HG02588 (cell line): ENCODE measurements at regions not wholly inside any gene's neighbourhood (a gene's known extent, or its start where the extent isn't known, plus 50 kb on each side); places are given as distances from the start of the nearest gene placed in this dataset.

Experiments used
- ATAC-seq: cut with Tn5 transposase; IDR thresholded peaks from one replicate; pipeline ENCODE4 v1.9.1; 2021; ENCODE audit warnings: mild to moderate bottlenecking, moderate library complexity; ENCODE audit not compliant: unreplicated experiment

DNA sequence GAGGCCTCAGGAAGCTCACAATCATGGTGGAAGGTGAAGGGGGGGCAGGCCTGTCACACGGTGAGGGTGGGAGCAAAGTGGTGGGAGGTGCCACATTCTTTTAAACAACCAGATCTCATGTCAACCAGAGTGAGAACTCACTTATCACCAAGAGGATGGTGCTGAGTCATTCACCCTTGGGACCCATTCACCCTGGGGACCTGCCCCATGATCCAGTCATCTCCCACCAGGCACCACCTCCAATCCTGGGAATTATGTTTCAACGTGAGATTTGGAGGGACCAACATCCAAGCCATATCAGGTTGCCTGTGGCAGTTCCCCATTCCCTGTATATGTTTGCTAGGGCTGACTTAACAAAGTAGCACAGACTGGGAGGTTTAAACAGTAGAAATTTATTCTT is 318.4 kb upstream of the CLNK start:
- ATAC-seq = no peak

GRCh38 chr4:10998846-10999245 is 314.3 kb upstream of the CLNK start:
- ATAC-seq = no peak

GRCh38 chr4:10984815-10985214 is 300.2 kb upstream of the CLNK start:
- no peak for ATAC-seq

DNA sequence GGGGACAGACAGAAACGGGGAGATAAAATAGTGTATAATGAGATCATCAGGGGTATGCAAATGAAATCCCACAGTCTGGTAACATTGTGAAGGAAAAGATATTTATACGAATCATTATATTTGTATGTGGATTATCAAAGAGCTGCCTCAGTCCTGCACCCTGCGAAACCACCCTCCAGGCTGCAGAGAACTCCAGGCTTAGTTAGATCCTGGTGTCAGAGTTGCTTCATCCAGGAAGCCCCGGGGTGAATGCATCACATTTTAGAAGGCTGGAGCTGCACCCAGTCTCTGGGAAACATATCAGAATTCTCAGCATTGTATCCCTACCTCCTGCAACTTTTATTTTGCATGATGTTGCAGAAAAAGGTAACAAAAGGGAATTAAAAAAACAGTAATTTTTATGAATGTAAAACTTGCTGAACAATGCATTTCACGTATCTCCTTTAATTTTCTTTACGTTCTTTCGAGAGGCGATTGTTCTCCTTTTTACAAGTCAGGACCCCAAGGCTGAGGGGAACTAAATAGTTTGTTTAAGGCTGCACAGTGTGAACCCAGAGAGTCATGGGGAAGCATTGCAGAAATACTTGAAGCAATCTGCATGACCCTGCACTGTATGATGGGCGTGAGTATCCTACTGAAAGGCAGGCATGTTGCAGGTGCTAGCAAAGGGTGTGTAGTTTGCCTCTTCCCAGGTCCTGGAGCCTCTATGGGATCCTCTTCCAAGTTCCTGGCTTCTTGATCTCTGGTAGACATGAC is 299.5 kb upstream of the CLNK start:
- ATAC-seq = no peak

DNA sequence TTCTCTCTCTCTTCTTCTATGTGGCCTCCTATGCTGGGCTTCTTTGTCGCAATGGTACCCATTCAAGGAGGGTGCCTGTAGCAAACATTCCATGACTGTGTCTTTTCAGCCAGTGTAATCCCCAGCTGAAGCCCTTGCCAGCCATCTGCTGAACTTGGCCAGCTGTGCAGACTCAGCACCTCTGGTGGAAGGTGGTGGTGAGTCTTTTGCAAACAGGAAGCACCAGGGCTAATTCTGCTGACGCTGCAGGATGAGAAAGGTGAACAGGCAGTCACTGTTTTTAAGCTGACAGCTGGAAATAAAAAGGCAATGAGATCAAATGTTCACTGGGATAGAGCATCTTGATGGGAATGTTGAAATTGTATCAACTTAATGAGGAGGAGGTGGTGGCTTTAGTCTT is 298.7 kb upstream of the CLNK start:
- ATAC-seq = no peak

DNA sequence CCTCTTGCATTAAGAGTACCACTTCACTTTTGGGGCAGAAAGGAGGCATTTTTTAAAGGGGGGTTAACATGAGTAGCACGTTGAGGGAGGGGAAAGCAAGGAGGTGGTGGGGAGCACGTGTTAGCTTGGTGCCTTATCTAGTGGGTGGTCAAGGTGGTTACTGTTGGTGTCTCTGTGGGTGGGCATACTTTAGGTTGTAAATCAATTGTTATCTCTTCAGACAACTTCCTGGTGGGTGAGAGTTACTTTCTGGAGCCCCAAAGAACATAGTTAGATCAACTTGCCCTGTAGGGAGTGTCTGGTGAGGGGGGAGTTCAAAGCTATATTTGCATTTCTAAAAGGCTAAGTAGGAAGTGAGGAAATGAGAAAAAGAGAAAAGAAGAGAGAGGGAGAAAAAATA is 297.7 kb upstream of the CLNK start:
- ATAC-seq = no peak

- no peak for ATAC-seq
Measured at GRCh38 chr4:10981576-10981975, 297.0 kb upstream of the CLNK start.

- no peak for ATAC-seq
Measured at GRCh38 chr4:10981096-10981495, 296.5 kb upstream of the CLNK start.

DNA sequence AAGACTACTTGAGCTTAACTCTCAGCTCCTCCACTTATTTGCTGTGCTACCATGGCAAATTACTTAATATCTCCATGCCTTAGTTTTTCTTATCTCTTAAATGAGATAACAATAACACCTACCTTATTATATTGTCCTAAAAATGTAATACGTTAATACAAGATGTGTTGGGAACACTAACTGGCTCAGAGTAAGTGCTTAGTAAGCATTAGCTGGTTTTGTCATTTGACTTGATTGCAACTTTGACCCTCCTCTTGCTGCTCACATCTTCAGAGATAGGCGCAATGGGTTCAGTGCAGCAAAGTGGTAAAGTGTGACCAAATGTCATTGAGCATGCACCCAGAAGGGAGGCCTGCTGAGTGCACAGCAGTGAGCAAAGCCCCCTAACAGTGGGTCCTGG is 294.5 kb upstream of the CLNK start:
- no peak for ATAC-seq

- ATAC-seq = peak; percentile 64
Measured at GRCh38 chr4:10977534-10977933, 293.0 kb upstream of the CLNK start.

DNA sequence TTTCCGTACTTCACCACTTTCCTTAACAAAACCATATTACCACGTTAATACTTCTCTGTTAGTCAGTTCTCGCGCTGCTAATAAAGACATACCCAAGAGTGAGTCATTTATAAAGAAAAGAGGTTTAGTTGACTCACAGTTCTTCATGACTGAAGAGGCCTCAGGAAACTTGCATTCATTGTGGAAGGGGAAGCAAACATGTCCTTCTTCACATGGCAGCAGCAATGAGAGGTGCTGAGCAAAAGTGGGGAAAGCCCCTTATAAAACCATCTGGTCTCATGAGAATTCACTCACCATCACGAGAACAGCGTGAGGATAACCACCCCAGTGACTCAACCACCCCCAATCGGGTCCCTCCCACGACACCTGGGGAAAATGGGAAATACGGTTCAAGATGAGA is 289.8 kb upstream of the CLNK start:
- ATAC-seq = no peak

DNA sequence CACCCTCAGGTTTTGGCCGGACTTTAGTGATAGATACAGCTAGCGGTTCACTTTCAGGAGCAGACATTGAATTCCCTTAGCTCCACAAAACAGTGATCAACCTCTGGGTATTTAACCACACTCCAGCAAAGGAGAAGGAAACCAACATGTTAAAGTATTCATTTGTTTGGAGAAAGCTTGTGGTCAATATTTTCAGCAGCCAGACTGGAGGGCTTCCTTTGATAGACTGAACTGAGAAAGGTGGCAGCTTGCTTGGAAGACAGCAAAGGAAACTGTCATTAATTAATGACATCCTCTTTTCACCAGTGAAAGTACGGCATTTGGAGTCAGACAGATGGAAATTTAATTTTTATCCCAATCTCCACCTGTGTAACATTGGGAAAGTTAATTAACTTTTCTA is 289.1 kb upstream of the CLNK start:
- no peak for ATAC-seq

DNA sequence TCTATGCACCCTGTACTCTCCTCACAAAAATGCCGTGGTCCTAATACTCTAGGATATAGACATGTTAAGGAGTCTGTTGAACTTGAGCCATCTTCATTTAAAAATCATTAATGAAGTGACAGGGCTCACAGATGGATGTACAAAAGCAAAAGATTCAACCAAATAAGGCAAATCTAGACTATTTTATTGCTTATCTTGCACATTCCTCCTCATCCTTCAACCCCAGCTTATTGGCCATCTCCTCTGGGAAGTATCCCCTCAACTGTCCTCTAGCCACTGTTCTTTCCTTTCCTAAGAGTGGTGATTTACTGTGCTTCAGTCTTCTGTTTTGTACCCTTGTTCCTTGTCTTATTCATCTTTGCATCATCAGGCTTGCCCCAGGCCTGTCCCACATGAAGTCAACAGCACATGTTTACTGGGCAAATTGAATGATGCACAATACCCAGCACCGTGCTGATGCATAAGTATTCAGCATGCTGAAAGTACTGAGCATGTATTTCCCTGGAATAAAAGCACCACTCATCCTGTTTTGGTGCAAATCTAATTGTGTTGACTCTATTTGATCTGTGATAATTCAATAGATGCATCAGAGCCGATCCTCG is 287.3 kb upstream of the CLNK start:
- ATAC-seq = no peak

DNA sequence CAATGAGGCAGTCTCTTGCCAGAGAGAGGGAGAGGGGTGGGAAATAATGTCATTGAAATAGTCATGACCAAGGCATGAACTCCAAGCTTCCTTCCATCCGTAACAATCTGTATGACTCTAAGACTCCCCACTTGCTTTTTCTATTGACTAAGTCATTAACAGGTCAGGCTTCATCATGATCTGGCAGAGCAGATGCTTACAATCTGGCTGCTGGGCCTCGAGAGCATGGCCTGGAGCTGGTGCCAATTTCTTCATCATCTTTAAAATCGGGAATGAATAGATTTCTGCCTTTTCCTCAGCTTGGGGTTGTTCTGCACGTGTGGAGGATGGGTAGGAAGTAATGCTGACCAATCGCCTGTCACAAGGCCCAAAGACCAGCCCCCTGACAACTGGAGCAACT is 280.6 kb upstream of the CLNK start:
- ATAC-seq = no peak

GRCh38 chr4:10963958-10964703 is 279.6 kb upstream of the CLNK start:
- no peak for ATAC-seq

DNA sequence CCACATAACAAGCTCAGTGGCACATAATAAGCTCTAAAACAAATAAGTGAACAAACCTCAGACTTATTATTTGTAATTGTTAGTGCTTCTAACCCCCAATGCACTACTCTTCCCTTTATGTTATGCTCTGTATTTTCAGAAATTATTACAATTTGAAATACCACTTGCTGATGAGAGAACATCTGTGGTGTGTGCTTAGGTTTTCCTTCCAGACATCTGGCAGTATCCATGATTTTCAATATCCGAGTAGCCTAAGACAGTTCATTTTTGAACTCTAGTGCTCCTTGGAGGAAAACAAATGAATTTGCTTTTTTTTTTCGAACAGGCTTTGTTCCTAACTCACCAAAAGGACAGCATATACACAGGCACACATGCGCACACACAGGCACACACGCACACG is 278.7 kb upstream of the CLNK start:
- ATAC-seq = no peak

DNA sequence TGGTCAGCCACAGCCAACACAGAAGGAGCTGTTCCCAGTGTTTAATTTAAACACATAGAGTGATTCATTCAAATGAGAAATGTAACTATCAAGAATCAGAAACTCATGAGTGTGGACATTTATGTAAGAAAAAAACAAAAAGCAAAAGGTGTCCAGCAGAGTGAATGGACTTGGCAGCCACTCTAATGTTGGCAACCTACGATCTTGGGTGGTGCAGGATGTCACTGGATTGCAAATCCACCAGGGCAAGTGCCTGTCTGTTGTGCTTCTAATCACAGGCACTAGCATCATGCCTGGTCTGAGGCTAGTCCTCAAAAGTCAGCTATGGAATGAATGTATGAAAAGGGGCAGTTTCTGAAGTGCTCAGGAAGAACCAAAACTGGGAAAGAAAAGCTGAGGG is 277.7 kb upstream of the CLNK start:
- ATAC-seq = no peak

DNA sequence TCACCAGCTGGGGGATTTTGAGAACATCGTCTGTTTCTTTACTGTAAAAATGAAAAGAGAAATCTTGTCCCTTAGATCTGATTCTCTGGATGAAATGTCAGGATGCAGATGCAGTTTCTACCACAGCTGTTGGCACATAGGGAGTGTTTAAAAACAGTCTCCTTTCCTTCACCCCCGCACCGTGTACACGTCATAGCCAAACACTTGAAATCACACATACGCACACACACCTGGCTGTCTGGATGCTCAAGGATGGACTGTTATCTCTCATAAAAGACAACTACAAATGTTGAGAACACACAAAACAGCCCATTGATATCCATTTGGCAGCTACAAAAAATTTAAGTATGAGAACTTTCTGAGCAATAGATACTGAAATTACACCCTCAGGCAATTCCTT is 275.8 kb upstream of the CLNK start:
- ATAC-seq = no peak

- ATAC-seq = no peak
Measured at GRCh38 chr4:10959586-10959985, 275.0 kb upstream of the CLNK start.

DNA sequence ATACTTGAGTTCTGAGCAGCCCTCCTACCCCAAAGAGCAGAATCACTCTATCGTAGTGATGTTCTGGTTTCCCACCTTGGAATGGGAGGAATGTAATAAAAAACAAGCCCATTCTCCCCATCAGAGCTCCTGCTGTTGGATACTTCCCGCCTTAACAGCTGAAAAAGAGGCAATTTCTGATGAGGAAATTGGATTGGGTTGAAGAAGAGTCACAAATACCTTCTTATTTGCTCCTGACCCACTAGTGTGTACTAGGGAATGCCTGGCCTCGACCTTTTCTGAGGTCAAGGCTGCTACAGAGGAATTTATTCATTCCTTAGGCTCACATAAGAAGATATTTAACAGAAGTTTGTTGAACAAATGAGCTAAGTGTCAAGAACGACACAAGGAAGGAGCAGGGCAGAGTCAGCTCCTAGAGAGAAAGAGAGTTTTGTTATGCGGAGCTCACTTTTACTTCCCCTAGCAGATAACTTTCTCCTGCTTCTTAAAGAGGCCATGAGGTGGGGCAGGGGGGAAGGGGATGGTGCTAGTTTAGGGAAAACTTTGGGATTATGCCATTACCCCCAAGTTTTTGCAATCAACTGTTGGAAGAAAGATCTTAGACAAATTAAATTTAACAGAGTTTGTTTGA is 273.8 kb upstream of the CLNK start:
- ATAC-seq = no peak

DNA sequence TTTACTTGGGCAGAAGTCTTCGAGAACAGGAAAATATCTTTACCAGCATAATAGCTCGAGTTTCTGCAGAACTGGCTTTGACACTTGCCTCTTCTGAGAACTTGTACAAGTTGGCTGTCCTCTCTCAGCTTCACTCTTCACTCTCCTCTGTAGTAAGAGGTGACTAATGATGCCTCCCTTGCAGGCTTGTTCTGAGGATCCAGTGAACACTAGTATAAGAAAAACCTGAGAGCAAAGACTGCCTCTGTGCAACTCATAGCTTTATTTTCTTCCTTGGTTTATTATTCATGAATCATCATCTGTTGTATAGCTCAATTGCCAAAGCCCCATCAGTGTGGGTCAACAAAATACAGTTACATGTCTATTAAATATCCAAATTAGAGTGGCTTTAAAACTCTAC is 266.7 kb upstream of the CLNK start:
- ATAC-seq = no peak
